ENCODE measurements at regions not wholly inside any gene's neighbourhood (a gene's known extent, or its start where the extent isn't known, plus 50 kb on each side); places are given as distances from the start of the nearest gene placed in this dataset.

DNA sequence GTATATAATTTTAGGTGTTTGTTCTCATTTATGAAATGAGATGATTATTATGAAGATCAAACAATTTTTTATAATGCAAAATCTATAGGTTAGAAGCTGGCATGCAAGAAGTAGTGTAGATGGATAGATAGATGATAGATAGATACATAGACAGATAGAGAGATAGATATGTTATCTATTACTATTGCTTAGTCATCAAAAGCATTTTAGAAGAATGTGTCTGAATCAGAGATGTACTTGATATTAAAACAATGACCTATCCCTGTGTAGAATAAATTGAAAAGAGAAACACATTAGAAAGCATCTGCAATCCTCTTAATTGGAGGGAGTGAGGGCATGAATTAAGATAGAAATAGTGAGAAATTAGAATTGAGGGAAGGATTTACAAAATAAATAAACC, 436.2 kb upstream of the NXPH2 start (continued):
- TF ChIP-seq, protein P1, sequence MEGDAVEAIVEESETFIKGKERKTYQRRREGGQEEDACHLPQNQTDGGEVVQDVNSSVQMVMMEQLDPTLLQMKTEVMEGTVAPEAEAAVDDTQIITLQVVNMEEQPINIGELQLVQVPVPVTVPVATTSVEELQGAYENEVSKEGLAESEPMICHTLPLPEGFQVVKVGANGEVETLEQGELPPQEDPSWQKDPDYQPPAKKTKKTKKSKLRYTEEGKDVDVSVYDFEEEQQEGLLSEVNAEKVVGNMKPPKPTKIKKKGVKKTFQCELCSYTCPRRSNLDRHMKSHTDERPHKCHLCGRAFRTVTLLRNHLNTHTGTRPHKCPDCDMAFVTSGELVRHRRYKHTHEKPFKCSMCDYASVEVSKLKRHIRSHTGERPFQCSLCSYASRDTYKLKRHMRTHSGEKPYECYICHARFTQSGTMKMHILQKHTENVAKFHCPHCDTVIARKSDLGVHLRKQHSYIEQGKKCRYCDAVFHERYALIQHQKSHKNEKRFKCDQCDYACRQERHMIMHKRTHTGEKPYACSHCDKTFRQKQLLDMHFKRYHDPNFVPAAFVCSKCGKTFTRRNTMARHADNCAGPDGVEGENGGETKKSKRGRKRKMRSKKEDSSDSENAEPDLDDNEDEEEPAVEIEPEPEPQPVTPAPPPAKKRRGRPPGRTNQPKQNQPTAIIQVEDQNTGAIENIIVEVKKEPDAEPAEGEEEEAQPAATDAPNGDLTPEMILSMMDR (IDR thresholded peaks at IDR 0.05; ENCODE audit: low read depth, low read length, missing input control) = no peak

DNA sequence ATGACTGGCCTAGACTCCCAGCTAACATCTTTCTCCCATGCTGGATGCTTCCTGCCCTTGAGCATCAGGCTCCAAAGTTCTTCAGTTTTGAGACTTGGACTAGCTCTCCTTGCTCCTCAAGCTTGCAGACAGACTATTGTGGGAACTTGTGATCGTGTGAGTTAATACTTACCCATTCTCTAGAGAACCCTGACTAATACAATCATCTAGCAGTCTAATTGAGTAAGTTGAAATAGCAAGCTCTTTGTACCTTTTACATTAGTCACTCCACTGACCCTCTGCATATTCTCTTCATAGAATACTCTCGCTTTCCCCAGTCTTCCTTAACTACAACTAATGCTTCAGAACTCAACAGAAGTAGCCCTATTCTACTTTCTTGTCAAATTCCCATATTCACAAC, 434.6 kb upstream of the NXPH2 start:
- no peaks in the 10 kb centered on the region for H3K9me3 ChIP-seq (ENCODE audit: control insufficient read depth in 4 of 4, low read length in 3 of 4)
- 58% methylated on average over 2 of the region's 2 CpGs for WGBS
- H3K4me3 ChIP-seq (ENCODE audit: low read depth in 1 of 3, low read length in 3 of 3) = no peak overlapping the region
- DNase-seq (ENCODE audit: low spot score) = no peak
- no peak overlapping the region for H3K27ac ChIP-seq (ENCODE audit: low read depth in 1 of 2, low read length in 2 of 2)
- H3K9ac ChIP-seq (ENCODE audit: low read depth in 1 of 2, low read length in 2 of 2) = no peak overlapping the region
- no peaks in the 10 kb centered on the region for H3K27me3 ChIP-seq (ENCODE audit: control insufficient read depth in 4 of 4, insufficient read depth in 4 of 4, low read length in 3 of 4)
- H3K4me1 ChIP-seq (ENCODE audit: control insufficient read depth in 4 of 4, insufficient read depth in 4 of 4, low read length in 3 of 4) = no peaks in the 10 kb centered on the region
- H3K36me3 ChIP-seq (ENCODE audit: control insufficient read depth in 4 of 4, insufficient read depth in 3 of 4, low read depth in 1 of 4, low read length in 3 of 4) = no peaks in the 10 kb centered on the region
- TF ChIP-seq, protein P2, sequence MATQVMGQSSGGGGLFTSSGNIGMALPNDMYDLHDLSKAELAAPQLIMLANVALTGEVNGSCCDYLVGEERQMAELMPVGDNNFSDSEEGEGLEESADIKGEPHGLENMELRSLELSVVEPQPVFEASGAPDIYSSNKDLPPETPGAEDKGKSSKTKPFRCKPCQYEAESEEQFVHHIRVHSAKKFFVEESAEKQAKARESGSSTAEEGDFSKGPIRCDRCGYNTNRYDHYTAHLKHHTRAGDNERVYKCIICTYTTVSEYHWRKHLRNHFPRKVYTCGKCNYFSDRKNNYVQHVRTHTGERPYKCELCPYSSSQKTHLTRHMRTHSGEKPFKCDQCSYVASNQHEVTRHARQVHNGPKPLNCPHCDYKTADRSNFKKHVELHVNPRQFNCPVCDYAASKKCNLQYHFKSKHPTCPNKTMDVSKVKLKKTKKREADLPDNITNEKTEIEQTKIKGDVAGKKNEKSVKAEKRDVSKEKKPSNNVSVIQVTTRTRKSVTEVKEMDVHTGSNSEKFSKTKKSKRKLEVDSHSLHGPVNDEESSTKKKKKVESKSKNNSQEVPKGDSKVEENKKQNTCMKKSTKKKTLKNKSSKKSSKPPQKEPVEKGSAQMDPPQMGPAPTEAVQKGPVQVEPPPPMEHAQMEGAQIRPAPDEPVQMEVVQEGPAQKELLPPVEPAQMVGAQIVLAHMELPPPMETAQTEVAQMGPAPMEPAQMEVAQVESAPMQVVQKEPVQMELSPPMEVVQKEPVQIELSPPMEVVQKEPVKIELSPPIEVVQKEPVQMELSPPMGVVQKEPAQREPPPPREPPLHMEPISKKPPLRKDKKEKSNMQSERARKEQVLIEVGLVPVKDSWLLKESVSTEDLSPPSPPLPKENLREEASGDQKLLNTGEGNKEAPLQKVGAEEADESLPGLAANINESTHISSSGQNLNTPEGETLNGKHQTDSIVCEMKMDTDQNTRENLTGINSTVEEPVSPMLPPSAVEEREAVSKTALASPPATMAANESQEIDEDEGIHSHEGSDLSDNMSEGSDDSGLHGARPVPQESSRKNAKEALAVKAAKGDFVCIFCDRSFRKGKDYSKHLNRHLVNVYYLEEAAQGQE (IDR thresholded peaks at IDR 0.05) = no peak
- no peak for TF ChIP-seq YY1 (IDR thresholded peaks at IDR 0.05)

- H3K27me3 ChIP-seq (ENCODE audit: control insufficient read depth in 4 of 4, insufficient read depth in 4 of 4, low read length in 3 of 4) = no peaks in the 10 kb centered on the region
- 94% methylated on average over 1 of the region's 1 CpG for WGBS
- no peaks in the 10 kb centered on the region for H3K4me1 ChIP-seq (ENCODE audit: control insufficient read depth in 4 of 4, insufficient read depth in 4 of 4, low read length in 3 of 4)
- H3K27ac ChIP-seq (ENCODE audit: low read depth in 1 of 2, low read length in 2 of 2) = no peak overlapping the region
- H3K36me3 ChIP-seq (ENCODE audit: control insufficient read depth in 4 of 4, insufficient read depth in 3 of 4, low read depth in 1 of 4, low read length in 3 of 4) = no peaks in the 10 kb centered on the region
- H3K9me3 ChIP-seq (ENCODE audit: control insufficient read depth in 4 of 4, low read length in 3 of 4) = no peaks in the 10 kb centered on the region
- no peak for TF ChIP-seq HNF4A (conservative IDR thresholded peaks at IDR 0.05)
- no peak for TF ChIP-seq FOXA2 (IDR thresholded peaks at IDR 0.05)
- no peak for TF ChIP-seq RAD21 (IDR thresholded peaks at IDR 0.05)
- no peak for TF ChIP-seq ZBTB33 (IDR thresholded peaks at IDR 0.05)
- no peak for TF ChIP-seq EGR1 (IDR thresholded peaks at IDR 0.05; ENCODE audit: low read depth in 2 of 2)
- TF ChIP-seq, protein P1 (IDR thresholded peaks at IDR 0.05; ENCODE audit: low read depth, low read length, missing input control) = no peak
- TF ChIP-seq JUND (IDR thresholded peaks at IDR 0.05) = no peak
- TF ChIP-seq, protein P2 (IDR thresholded peaks at IDR 0.05) = no peak
- no peak for TF ChIP-seq MAX (IDR thresholded peaks at IDR 0.05)
- no peak for TF ChIP-seq YY1 (IDR thresholded peaks at IDR 0.05)
- no peak for TF ChIP-seq HNF4G (IDR thresholded peaks at IDR 0.05)
- no peak for TF ChIP-seq FOXA1 (IDR thresholded peaks at IDR 0.05)
- no peak for TF ChIP-seq RXRA (IDR thresholded peaks at IDR 0.05)
- TF ChIP-seq TAF1 (conservative IDR thresholded peaks at IDR 0.05) = no peak
- no peak for TF ChIP-seq SP1 (IDR thresholded peaks at IDR 0.05)
- TF ChIP-seq GABPA (IDR thresholded peaks at IDR 0.05 in 1 of 2, conservative IDR thresholded peaks at IDR 0.05 in 1 of 2) = no peak
- TF ChIP-seq, protein P3, sequence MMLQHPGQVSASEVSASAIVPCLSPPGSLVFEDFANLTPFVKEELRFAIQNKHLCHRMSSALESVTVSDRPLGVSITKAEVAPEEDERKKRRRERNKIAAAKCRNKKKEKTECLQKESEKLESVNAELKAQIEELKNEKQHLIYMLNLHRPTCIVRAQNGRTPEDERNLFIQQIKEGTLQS (IDR thresholded peaks at IDR 0.05) = no peak
- no peak for TF ChIP-seq NR2F2 (IDR thresholded peaks at IDR 0.05)
- no peak for DNase-seq (ENCODE audit: low spot score)
- no peak overlapping the region for H3K9ac ChIP-seq (ENCODE audit: low read depth in 1 of 2, low read length in 2 of 2)
- no peak overlapping the region for H3K4me3 ChIP-seq (ENCODE audit: low read depth in 1 of 3, low read length in 3 of 3)
Observed at GRCh38 chr2:139209586-139209985, 429.4 kb upstream of the NXPH2 start.

Data from liver (tissue), 8 donors.